HG03280 (cell line): ENCODE measurements at regions not wholly inside any gene's neighbourhood (a gene's known extent, or its start where the extent isn't known, plus 50 kb on each side); places are given as distances from the start of the nearest gene placed in this dataset.

ENCODE experiments used
- ATAC-seq: cut with Tn5 transposase; IDR thresholded peaks from one replicate; pipeline ENCODE4 v1.9.1; 2021; ENCODE audit warnings: mild to moderate bottlenecking, moderate library complexity; ENCODE audit not compliant: unreplicated experiment

DNA sequence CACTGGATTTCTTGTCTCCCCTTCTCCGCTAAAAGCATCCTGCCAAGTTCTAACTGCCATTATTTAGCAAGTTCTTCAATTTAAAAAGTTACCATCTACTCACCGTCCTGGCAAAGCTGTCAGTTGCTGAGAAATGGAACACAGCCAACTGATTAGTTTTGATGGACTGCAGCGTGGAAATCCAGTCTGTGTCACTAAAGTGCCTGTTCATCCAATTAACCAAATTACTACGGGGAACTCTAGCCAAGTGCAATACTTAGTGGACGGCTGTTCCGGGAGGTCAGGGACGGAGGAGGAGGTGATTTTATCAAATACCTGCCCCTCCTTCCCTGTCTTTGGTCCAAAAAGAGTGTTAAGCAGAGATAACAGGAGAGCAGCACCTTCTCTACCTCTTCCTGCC, 260.7 kb downstream of the MAF start:
- ATAC-seq = no peak

DNA sequence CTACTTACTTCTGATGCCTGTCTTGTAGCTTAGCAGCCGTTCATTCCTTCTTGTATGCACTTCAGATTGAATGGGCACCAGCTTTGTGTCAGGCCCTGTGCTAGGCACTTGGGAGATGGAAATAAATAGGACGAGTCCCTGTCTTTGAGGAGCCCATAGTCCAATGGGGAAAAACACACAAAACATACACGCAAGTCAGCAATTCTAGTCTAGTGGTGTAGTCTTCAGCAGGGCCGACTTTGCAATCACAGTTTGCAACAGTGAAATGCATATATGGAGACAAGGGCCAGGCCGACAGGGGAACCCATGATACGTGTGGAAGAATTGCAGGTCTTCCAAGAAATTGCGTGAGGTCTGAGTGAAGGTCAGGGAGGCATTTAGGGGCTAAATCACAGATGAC, 262.6 kb downstream of the MAF start:
- ATAC-seq = no peak

DNA sequence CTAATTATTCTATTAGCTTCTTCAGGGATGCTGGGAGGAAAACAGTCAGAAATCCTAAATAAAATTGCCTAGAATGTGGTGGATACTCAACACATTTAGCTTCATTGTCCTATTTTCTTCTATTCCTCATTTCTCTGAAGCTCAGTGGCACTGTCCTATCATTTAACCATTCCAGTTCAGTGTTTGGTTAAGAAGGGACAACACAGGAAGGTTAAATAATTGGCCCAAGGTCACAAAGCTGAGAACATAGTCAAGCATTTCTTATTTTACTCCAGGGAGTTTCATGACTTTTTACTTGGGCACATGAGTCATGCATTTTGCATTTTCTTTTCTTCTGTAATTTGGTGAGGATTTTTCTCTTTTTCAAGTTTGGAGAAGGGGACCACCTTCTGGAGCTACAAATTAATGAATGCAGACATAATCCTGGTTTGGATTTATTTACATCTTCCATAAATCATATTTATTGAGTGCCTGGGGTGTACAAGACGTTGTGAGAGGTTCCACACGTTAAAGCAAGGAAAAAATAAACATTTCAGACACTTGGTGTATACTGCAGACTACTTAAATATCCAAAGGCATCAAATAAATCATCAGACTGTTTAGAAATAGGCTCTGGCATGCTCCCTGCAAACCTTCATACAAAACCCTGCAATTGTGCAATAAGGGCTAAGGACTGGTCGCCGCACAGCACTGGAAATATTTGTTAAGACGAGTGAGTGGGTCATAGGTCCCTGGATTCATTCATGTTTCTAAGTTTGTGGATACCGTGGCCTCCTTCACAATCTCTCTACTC, 263.9 kb downstream of the MAF start:
- ATAC-seq = no peak

DNA sequence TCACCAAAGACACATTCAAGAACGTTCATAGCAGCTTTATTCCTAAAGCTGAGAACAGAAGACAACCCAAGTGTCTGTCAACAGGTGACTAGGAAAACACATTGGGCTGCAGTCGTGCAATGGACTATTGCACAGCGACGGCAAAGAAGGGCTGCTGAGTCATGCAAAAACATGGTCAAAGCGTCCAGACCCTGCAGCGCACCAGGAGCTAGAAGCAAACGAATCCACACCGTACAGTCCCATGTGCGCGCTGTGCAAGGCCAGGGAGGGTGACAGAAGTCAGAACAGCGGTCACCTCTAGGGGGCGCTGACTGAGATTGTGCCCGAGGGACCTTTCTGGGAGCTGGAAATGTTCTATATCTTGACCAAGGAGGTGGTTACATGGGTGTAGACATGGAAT, 266.4 kb downstream of the MAF start:
- ATAC-seq = no peak

DNA sequence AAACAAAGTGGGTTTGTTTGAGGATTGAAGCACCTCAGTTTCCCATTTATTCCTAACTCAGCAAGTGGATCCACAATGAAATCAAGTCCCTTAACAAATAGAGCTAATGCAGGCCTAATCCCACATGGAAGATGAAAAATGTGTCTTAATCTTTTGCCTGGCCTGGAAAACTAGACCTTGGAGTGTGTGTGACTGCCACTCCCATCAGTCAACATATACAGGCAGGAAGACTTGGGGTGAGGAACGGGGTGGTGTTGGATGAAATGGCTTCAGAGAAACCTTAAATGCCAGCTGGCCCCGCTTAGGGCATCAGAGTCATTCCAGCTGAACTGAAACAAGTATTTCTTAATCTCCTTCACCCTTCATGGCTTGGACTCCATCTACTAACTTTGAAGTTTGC, 269.5 kb downstream of the MAF start:
- ATAC-seq = no peak

DNA sequence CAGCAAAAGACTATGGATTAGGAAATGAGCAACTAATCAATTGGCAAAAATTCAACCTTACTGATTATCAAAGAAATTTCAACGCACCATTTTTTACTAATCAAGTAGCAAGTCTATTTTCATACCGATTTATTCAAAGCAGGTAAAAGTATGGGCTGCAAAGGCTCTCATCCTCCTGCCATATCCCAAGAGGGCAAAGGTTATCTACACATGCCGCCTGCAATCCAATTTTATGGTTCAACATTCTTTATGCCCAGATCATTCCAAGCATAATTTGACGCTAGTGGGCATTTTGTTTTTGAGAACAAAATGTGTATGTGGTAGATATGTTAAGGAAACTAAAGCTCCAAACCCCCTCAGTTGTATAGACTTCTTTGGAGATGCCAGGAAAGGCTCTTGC, 270.6 kb downstream of the MAF start:
- ATAC-seq = no peak

DNA sequence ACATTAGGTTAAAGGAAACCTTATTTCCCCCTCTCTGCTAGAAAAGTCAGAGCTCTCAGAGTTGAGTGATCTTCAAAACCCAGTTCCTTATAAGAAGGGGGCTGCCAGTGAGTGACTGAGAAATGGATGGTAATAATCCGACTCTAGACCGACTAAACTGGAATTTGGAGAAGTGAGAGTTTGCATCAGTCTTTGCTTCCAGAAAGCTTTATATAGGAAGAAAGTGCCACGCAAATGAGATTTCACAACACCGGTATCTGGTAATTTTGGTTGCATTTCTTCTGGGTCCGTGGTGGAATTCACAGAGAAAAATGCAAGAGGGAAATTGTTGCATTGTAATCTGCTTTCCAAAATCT, 271.4 kb downstream of the MAF start:
- ATAC-seq = no peak

DNA sequence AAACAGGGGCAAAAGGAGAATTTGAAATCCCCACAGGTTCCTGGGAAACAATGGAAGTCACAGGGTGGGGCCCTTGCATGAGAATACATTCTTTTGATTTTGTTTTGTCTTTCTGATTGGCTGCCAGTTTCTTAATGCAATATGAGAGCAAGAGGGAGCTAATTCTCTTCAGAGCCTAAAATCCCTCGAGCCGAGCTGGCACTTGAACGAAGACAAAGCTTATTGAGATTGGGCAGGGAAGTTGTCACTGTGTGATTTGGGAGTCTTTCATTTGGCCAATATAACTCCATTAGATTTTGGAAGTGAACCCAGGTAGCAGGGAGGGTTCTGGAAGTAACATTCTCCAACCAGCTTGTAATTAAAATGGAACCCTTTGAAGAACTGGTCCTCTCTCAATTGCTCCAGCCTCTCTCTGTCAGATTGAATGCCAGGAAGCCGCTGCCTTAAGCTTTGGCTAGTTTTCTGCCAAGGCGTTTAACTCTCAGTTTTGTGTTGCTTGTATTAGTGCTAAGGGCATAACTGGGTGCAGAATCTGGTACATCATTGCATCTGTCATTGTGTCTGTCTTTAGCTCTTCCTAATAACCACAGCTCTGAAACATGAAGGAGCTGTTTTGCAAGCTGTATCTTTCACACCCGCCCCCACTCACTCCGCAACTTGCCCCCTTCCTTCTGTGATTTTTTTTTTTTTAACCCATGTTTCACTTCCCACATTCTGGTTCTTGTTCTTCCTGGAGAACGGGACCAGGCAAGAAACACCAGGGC, 272.0 kb downstream of the MAF start:
- ATAC-seq = no peak

DNA sequence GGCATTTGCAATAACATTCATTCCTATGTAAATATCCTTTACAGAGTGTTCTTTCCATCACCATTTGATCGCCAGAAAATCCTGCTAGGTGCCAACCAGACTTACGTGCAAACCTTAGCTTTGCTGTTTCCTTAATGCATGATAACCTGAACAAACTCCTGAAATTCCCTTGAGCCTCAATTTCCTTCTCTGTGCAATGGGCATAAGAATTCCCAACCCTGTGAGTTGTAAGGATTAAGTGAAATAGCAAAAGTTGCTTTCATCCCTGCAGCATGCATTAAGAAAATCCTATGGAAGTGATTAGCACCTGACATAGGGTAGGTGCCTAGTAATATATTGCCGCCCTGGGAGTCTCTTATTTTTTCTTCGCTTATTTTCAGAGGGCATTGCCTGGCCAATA, 272.7 kb downstream of the MAF start:
- no peak for ATAC-seq

DNA sequence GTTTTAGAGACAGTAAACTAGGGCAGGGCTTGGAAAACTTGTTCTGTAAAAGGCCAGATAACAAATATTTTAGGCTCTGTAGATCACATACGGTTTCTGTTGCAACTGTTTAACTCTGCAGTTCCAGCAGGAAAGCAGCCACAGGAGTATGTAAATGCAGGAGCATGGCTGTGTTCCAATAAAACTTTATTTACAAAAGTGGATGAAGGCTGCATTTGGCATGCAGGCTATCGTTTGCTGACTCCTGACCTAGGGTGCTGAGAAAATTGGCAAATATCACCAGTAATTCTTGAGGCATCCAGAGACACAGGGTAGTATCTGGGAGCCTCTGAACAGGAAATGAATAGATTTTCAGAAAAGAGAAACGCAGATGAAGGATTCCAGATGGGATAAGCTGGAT, 274.0 kb downstream of the MAF start:
- no peak for ATAC-seq

DNA sequence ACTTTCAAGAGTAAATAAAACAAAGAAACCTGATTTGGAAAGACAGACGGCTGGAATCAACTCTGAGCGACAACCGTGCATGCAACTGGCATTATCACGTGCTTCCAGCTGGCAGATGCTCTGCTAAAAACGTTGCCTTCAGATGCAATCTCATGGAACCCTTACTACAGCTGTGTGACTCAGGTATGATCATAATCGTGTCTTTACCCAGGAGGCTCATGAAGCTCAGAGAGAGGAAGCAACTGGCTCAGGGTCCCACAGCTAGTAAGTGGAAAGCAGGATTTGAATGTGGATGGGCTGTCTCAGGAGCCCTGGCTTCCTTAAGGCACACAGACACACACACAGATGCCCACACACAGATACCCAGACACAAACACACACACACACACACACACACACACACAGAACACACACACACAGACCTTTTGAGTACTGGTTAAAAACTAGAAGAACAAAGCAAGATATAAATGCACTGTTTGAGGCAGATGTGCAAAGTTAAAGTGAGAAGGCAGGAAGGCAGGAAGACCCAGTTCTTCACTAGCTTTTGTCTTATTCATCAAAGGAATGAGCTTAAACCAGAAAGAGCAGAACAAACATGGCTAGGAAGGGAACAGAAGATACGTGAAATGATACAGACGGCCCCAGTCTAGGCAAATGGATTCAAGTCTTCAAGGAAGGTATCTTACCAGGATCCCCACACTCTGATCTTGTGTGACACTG, 275.2 kb downstream of the MAF start:
- no peak for ATAC-seq

DNA sequence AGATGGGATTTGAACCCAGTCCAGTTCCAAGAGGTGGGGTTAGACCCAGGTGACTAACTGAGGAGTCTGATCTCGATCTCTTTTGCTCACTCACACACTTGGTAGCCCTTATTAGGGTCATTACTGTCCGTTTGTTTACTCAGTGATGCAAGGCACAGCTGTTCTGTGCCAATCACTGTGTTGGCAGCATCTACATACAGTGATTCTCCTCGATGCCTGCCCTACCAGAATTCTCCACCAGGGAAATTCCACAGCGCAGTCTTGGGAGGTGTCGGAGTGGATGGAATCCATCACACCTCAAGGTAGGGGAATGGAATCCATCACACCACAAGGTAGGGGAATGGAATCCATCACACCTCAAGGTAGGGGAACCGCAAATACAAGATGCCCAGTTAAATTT, 279.6 kb downstream of the MAF start:
- no peak for ATAC-seq

DNA sequence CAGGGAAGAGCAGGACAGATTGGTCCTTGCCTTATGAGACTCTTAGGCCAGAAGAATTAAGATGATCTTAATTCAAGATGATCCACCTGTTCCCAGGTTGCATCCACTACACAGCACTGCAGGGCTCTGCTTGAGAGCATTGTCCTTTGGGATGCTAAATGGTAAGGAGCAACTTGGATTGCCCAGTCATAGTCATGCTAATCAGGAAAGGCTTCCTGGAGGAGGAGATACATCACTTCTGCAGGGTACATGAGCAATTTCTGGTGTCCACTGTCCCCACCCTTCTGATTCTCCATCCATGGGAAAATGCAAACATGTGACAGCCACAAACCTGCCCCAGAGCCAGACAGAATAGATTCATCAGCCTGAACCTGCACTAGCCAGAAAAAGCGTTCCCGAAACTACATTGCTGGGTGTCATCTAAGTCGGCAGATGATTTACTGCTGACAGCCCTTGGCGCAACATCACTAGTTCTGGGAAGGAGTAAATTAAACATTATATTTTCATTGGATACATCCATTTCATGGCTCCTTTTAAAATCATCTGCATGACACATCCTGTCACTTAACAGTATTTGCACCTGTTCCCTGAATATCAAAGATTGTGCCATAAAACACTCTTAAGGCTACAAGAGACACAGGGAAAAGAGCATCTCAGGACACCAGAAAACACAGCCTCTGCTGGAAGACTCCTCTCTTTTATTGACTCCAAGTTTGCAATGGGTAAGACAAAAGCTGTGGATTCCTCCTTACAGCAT, 282.2 kb downstream of the MAF start:
- ATAC-seq = no peak

DNA sequence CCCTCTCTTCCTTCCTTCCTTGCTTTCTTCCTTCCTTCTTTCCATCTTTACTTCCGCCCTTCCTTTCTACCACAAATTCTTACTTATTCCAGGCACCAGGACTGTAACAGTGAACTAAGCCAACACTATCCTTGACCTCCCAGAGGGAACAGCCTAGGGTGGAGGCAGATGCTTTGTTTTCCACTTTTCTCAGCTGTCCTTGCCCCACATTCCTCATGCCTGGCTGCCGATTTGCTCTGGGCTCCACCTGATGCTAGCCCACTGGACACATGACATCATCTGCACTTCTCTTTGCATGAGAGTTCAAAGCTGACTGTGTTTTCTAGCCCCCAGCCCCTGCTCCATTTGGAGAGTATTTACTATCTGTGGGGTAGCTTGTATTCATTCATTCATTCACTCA, 283.0 kb downstream of the MAF start:
- ATAC-seq = no peak

DNA sequence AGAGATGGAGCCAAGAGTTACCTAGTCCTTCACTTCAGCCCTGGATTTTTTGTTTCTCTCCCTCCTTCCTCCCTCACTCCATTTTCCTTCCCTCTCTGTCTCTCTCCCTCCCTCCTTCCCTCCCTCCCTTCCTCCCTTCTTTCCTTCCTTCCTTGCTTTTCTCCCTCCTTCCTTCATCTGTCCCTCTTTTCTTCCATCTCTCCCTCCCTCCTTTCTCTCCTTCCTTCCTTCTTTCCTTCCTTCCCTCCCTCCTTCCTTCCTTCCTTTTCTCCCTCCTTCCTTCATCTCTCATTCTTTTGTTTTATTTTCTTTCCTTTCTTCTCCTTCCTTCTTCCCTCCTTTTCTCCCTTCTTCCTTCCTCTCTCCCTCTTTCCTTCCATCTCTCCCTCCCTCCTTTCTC, 283.5 kb downstream of the MAF start:
- no peak for ATAC-seq

DNA sequence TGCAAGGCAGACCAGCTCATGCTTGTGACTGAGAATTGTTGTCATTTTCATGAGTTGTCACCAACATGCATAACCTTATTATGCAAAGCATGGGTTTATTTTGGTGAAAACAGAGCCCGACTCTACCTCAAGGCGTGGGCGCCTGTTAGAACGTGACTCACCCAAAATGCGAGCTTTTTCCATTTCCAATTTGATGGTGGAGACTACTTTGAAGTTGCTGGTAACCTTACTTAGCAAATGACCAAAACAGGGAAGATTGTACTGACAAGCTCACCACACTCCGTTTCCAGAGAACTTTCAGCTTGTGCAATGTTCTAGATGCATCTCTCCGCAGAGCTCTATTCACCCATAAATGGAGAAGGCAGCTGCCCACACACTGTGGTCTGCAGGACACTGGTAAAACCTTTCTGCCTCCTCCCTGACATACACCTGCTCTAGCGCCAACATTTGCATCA, 284.5 kb downstream of the MAF start:
- ATAC-seq = peak; percentile 85

DNA sequence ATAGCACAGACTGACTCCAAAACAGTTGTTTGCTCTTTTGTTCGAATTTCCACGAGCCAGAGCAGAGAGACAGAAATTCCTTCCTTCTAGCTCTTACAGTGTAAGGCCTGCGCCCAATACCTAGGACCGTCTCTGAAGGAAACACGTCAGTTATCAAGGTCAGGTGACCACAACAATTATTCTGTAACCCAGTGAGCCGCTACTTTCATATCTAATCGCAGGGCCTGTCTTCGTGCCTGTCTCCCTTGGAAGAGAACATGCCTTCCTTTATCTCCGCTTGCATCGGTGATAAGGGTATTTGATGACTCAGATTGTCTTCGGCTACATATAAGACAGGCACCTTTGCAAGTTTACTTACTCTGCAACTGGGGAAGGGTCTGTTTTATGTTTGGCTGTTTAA, 288.0 kb downstream of the MAF start:
- no peak for ATAC-seq

DNA sequence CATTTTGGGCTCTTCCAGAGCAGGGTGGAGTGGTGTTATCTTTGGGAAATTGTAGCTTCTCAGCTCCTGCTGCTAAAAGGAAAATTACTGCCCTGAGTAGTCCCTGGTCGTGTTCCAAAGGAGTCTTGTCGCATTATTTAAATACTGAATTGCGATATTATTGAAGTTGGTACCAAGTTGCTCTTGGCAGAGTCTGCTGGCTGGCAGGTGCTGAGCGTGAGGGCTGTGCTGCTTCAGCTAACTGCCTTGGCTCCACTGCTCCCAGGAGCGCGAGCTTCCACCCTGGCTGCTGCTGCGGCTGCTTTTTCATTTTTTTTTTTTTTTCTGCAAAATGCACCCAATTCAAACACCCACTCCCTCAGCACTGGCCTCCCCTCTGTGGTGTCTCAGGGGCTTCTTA, 289.8 kb downstream of the MAF start:
- no peak for ATAC-seq

DNA sequence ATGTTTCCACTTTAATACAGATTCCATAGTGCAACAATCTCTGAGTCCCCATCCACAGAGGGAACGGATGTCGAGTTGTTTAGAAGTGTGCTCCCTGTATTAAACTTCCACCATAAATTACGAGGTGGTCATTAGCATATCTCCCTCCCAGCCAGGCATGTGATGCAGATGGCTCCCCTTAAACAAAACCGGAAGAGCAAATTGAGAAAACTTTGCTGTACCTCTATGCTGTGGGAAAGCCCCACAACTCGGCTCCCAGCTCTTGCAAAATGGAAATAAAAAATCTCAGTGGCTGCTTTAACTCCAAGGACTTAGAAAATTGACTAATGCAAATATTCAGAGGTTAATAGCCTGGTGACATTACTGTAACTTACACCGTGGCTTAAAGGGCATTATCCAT, 290.9 kb downstream of the MAF start:
- no peak for ATAC-seq

DNA sequence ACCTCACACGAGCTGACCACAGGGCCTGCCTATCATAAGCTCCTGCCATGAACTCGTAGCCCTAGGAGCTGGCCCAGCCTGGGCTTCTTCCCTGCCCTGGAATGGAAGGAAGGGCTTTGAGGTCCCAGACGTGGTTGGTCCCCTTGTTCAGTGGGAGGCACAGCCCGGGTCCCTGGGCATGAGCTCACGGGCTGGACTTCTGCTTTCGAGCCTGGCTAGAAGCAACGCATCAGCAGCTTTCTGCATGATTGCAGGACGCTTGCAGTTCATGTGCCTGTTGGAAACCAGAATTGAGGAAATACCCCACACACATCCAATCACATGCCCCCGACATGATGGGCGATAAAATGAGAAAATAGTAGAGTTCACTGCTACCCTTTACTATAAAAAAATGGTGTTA, 293.3 kb downstream of the MAF start:
- ATAC-seq = no peak

DNA sequence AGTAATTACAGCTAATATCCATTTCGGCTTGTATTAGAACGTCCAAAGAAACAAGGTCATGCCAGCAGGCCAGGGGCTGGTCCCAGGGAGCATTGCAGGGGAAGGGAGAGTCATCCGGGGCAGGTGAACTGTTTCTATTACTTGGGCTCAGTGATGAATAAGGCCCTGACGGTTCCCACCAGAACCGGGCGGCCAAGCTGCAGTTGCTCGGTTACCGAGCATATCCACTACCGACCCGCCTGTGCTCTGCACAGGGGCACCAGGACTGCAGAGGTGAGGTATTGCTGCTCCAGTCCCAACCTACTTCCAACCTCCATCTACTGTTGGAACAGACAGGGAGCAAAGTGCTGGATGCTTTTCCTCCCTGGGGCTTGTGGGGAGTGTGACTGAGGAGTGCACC, 295.5 kb downstream of the MAF start:
- ATAC-seq = no peak
